Endothelial cell (in vitro differentiated cells): ENCODE measurements at regions not wholly inside any gene's neighbourhood (a gene's known extent, or its start where the extent isn't known, plus 50 kb on each side); places are given as distances from the start of the nearest gene placed in this dataset.

Experiments used
- DNase-seq: peaks from one replicate; pipeline ENCODE4 v3.0.0; 2021; ENCODE audit warnings: low spot score
- H3K27ac Mint-ChIP-seq: one replicate; pipeline ENCODE4 v1.8.0; 2021; ENCODE audit warnings: mixed read lengths, inconsistent platforms; ENCODE audit not compliant: unreplicated experiment
- H3K27me3 Mint-ChIP-seq: one replicate; pipeline ENCODE4 v1.8.0; 2021; ENCODE audit warnings: mild to moderate bottlenecking, moderate library complexity, mixed read lengths, inconsistent platforms; ENCODE audit not compliant: unreplicated experiment
- H3K36me3 Mint-ChIP-seq: one replicate; pipeline ENCODE4 v1.8.0; 2021; ENCODE audit warnings: mild to moderate bottlenecking, low read depth, mixed read lengths, inconsistent platforms; ENCODE audit not compliant: unreplicated experiment
- H3K4me1 Mint-ChIP-seq: one replicate; pipeline ENCODE4 v1.8.0; 2021; ENCODE audit warnings: mild to moderate bottlenecking, mixed read lengths, inconsistent platforms; ENCODE audit not compliant: unreplicated experiment
- H3K4me3 Mint-ChIP-seq: one replicate; pipeline ENCODE4 v1.8.0; 2021; ENCODE audit warnings: mild to moderate bottlenecking, mixed read lengths, inconsistent platforms; ENCODE audit not compliant: unreplicated experiment
- H3K9me3 Mint-ChIP-seq: one replicate; pipeline ENCODE4 v1.8.0; 2021; ENCODE audit warnings: mixed read lengths, inconsistent platforms; ENCODE audit not compliant: unreplicated experiment
- TF ChIP-seq, protein P1 (sequence below): fragments of 200-600 bp; sonication (generic); IDR thresholded peaks from one replicate; pipeline ENCODE4 v1.5.0; 2021; ENCODE audit warnings: antibody characterized with exemption; ENCODE audit not compliant: unreplicated experiment

GRCh38 chr3:113051787-113052186, 61.0 kb downstream of the GTPBP8 start:
- H3K36me3 Mint-ChIP-seq: peaks cover 7% of the 10 kb centered on the region
- no peaks in the 10 kb centered on the region for H3K4me1 Mint-ChIP-seq
- no peak for DNase-seq
- TF ChIP-seq, protein P1, sequence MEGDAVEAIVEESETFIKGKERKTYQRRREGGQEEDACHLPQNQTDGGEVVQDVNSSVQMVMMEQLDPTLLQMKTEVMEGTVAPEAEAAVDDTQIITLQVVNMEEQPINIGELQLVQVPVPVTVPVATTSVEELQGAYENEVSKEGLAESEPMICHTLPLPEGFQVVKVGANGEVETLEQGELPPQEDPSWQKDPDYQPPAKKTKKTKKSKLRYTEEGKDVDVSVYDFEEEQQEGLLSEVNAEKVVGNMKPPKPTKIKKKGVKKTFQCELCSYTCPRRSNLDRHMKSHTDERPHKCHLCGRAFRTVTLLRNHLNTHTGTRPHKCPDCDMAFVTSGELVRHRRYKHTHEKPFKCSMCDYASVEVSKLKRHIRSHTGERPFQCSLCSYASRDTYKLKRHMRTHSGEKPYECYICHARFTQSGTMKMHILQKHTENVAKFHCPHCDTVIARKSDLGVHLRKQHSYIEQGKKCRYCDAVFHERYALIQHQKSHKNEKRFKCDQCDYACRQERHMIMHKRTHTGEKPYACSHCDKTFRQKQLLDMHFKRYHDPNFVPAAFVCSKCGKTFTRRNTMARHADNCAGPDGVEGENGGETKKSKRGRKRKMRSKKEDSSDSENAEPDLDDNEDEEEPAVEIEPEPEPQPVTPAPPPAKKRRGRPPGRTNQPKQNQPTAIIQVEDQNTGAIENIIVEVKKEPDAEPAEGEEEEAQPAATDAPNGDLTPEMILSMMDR: no peak
- no peak overlapping the region for H3K27ac Mint-ChIP-seq
- H3K4me3 Mint-ChIP-seq: no peak overlapping the region
- H3K9me3 Mint-ChIP-seq: no peaks in the 10 kb centered on the region
- peaks cover 1% of the 10 kb centered on the region for H3K27me3 Mint-ChIP-seq

DNA sequence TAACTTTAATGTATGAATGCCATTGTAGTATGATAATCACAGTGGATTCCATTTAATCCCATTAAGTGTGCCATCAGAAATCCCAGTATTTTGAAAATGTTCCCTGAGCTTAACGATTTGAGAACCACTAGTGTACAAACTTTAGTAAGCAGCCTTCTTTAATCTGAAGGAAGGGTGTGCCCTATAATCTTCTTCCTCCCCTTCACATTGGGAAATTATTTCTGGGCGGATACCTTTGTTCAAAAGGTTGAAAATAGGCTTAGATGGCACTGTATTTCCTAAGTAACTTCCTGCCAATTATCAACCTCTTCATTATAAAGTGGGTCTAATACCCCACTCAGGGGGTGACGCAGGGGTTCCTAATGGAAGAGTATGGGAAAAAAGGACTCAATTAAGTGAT, 62.4 kb downstream of the GTPBP8 start:
- no peak overlapping the region for H3K4me3 Mint-ChIP-seq
- no peak for DNase-seq
- H3K9me3 Mint-ChIP-seq: no peaks in the 10 kb centered on the region
- no peaks in the 10 kb centered on the region for H3K36me3 Mint-ChIP-seq
- no peak overlapping the region for H3K27ac Mint-ChIP-seq
- H3K4me1 Mint-ChIP-seq: no peaks in the 10 kb centered on the region
- TF ChIP-seq, protein P1: no peak
- peaks cover 1% of the 10 kb centered on the region for H3K27me3 Mint-ChIP-seq

GRCh38 chr3:113054552-113054951, 63.8 kb downstream of the GTPBP8 start:
- Mint-ChIP-seq H3K27ac (no peak overlapping the region), H3K9me3 (no peaks in the 10 kb centered on the region), H3K36me3 (no peaks in the 10 kb centered on the region), H3K4me1 (no peaks in the 10 kb centered on the region), H3K4me3 (no peak overlapping the region), H3K27me3 (peaks cover 1% of the 10 kb centered on the region)
- TF ChIP-seq, protein P1: no peak
- no peak for DNase-seq

DNA sequence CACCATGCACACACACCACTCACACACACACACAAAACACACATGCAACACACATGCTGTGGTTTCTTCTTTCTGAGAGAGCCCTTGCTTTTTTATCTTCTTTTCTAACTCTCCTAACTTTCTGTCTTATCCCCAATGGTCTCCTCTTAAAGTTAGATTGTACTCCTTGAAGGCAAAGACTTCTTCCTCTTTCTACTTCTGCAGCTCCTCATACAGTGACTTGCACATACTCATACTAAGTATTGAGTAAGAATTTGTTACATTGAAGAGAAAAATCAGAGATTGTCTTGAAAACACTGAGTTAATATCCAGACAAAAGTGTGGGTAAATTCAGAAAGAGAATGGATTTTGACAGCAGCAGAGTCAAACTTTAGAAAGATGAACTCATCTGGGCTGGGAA, 64.4 kb downstream of the GTPBP8 start:
- TF ChIP-seq, protein P1: no peak
- Mint-ChIP-seq H3K9me3 (no peaks in the 10 kb centered on the region), H3K36me3 (no peaks in the 10 kb centered on the region), H3K4me1 (no peaks in the 10 kb centered on the region), H3K27me3 (peaks cover 1% of the 10 kb centered on the region), H3K4me3 (no peak overlapping the region), H3K27ac (no peak overlapping the region)
- DNase-seq: no peak

DNA sequence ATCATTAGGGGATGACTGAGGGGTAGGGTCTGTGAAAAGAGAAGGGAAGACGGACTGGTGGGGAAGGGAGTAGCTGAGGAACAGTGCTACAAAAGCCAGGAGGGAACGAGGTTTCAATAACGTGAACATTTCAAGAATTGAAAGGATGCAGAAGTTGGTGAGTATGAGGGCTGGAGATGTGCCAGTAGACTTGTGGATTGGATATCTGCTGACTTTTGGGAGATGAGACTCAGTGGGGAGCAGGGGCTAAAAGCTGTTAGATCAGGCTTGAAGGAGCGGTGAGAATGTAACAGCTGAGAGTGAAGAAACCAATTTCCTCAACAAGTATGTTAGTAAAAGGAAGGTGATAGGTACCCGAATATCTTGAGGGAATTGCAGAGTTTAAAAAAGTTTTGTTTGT, 65.2 kb downstream of the GTPBP8 start:
- no peak overlapping the region for H3K4me3 Mint-ChIP-seq
- no peak overlapping the region for H3K27ac Mint-ChIP-seq
- H3K27me3 Mint-ChIP-seq: no peaks in the 10 kb centered on the region
- H3K4me1 Mint-ChIP-seq: no peaks in the 10 kb centered on the region
- no peaks in the 10 kb centered on the region for H3K36me3 Mint-ChIP-seq
- H3K9me3 Mint-ChIP-seq: no peaks in the 10 kb centered on the region
- DNase-seq: no peak
- TF ChIP-seq, protein P1: no peak
